GM12878 (cell line): ENCODE measurements at regions not wholly inside any gene's neighbourhood (a gene's known extent, or its start where the extent isn't known, plus 50 kb on each side); places are given as distances from the start of the nearest gene placed in this dataset.

ENCODE experiments used
- ATAC-seq: fragments of 200-7000 bp; cut with Tn5 transposase; 3 replicates; pipeline ENCODE4 v1.9.1; 2020; ENCODE audit warnings: mild to moderate bottlenecking, moderate library complexity
- BruUV-seq: library from RNA; stranded (reverse); fragments of 400-500 nt; replicated peaks from 2 replicates; lab custom pipeline; 2021; lab: Mats Ljungman, UMichigan
- CTCF ChIA-PET: fragments of 300-600 bp; sonication (Branson Sonifier 250); formaldehyde crosslinking; extraction: SDS; loops from one replicate; lab custom pipeline; 2021; ENCODE audit warnings: inconsistent platforms; lab: Yijun Ruan, JAX
- POLR2A ChIA-PET: fragments of 350-600 bp; formaldehyde crosslinking; extraction: SDS; loops from one replicate; lab custom pipeline; 2021; ENCODE audit warnings: inconsistent platforms; lab: Charles Lee
- RAD21 ChIA-PET: fragments of 300-600 bp; sonication (Branson Sonifier 250); formaldehyde crosslinking; loops from one replicate; lab custom pipeline; 2023; ENCODE audit warnings: antibody characterized with exemption; ENCODE audit not compliant: unreplicated experiment; lab: Charles Lee
- SMC1A ChIA-PET: fragments of 300-600 bp; sonication (Branson Sonifier 250); formaldehyde crosslinking; loops from one replicate; lab custom pipeline; 2023; ENCODE audit not compliant: unreplicated experiment, uncharacterized antibody; lab: Charles Lee
- DNase-seq: peaks from one replicate; pipeline ENCODE4 v3.0.0-alpha.2; 2011; ENCODE audit warnings: low read depth, low spot score
- FAIRE-seq: peaks from 3 replicates; lab custom pipeline; 2011; peaks lifted over from hg19 to GRCh38; lab: Jason Lieb, UNC
- H2AFZ ChIP-seq: 2 replicates; pipeline ENCODE4 v1.6.0; 2011; ENCODE audit warnings: low read depth, low read length, control low read depth; ENCODE audit not compliant: control insufficient read depth
- H3K27ac ChIP-seq: 2 replicates; pipeline ENCODE4 v1.5.1; 2011; ENCODE audit warnings: control low read depth; ENCODE audit not compliant: control insufficient read depth, insufficient read depth
- H3K27me3 ChIP-seq, 2 experiments: replicated peaks in 1 of 2; 2 replicates each; pipeline versions ENCODE4 v1.6.0 to v1.6.1; 2011; ENCODE audit warnings: low read length in 1 of 2; ENCODE audit not compliant: control insufficient read depth in 2 of 2, insufficient read depth in 2 of 2
- H3K36me3 ChIP-seq, 2 experiments: 2 replicates each; pipeline ENCODE4 v1.5.1; 2011; ENCODE audit warnings: low read length in 1 of 2; ENCODE audit not compliant: control insufficient read depth in 2 of 2, insufficient read depth in 2 of 2
- H3K4me1 ChIP-seq: 2 replicates; pipeline ENCODE4 v1.6.1; 2011; ENCODE audit warnings: mild to moderate bottlenecking, low read length, moderate library complexity, mixed read lengths; ENCODE audit not compliant: control insufficient read depth, insufficient read depth
- H3K4me2 ChIP-seq: 2 replicates; pipeline ENCODE4 v1.6.0; 2011; ENCODE audit warnings: control low read depth; ENCODE audit not compliant: control insufficient read depth, insufficient read depth
- H3K4me3 ChIP-seq: fragments of 200-600 bp; sonication (generic); 2 replicates; pipeline ENCODE4 v1.5.1; 2016
- H3K79me2 ChIP-seq: 2 replicates; pipeline ENCODE4 v1.6.0; 2011; ENCODE audit warnings: low read length; ENCODE audit not compliant: control insufficient read depth, insufficient read depth
- H3K9ac ChIP-seq: 2 replicates; pipeline ENCODE4 v1.8.0; 2011; ENCODE audit warnings: low read length, control low read depth, mixed read lengths; ENCODE audit not compliant: control insufficient read depth, insufficient read depth
- H3K9me3 ChIP-seq: replicated peaks from 3 replicates; pipeline ENCODE4 v1.5.1; 2011; ENCODE audit warnings: mild to moderate bottlenecking, low read length; ENCODE audit not compliant: control insufficient read depth, insufficient read depth
- H4K20me1 ChIP-seq: 2 replicates; pipeline ENCODE4 v1.6.0; 2011; ENCODE audit not compliant: control insufficient read depth, insufficient read depth
- E4F1 ChIP-seq: fragments of 450-650 bp; IDR thresholded peaks from 2 replicates; pipeline ENCODE4 v1.6.1; 2018; ENCODE audit warnings: borderline replicate concordance, mild to moderate bottlenecking; ENCODE audit not compliant: partially characterized antibody
- NBN ChIP-seq: fragments of 450-650 bp; IDR thresholded peaks from 2 replicates; pipeline ENCODE4 v1.6.1; 2016
- WRNIP1 ChIP-seq: IDR thresholded peaks from 2 replicates; pipeline ENCODE4 v1.6.1; 2011; ENCODE audit warnings: low read depth, low read length, improper control_type of control experiment, borderline replicate concordance
- ZBTB33 ChIP-seq: fragments of 450-650 bp; IDR thresholded peaks from 2 replicates; pipeline ENCODE4 v1.6.1; 2017; ENCODE audit warnings: mild to moderate bottlenecking
- ZBTB40 ChIP-seq: fragments of 450-650 bp; IDR thresholded peaks from 2 replicates; pipeline ENCODE4 v1.6.1; 2016; ENCODE audit warnings: mild to moderate bottlenecking, moderate library complexity, borderline replicate concordance
- in situ Hi-C: fragments of 300-500 bp; cut with MboI; formaldehyde crosslinking; loops from 9 replicates; pipeline ENCODE4 v1.14.3; 2018; ENCODE audit warnings: mixed read lengths
- intact Hi-C: fragments of 100-400 bp; cut with micrococcal nuclease; formaldehyde crosslinking; loops from one replicate; pipeline ENCODE4 v1.14.2; 2022; ENCODE audit not compliant: unreplicated experiment

- H3K4me1 ChIP-seq = no peaks in the 10 kb centered on the region
- H3K36me3 ChIP-seq = no peaks in the 10 kb centered on the region
- DNase-seq (no peak), FAIRE-seq (no peak), ATAC-seq (no peak)
- RAD21 ChIA-PET = no interaction called here
- SMC1A ChIA-PET = no interaction called here
- no peak overlapping the region for H3K27ac ChIP-seq
- CTCF ChIA-PET = no interaction called here
- H3K4me3 ChIP-seq = no peak overlapping the region
- no peaks in the 10 kb centered on the region for H3K9me3 ChIP-seq
- intact Hi-C loops (no loop called here), in situ Hi-C loops (no loop called here)
- TF ChIP-seq NBN = no peak
- no peak for TF ChIP-seq WRNIP1
- TF ChIP-seq ZBTB33 = no peak
- no peak for TF ChIP-seq E4F1
- TF ChIP-seq ZBTB40 = no peak
- no peak overlapping the region for H2AFZ ChIP-seq
- no peaks in the 10 kb centered on the region for H3K27me3 ChIP-seq
- no peaks in the 10 kb centered on the region for H4K20me1 ChIP-seq
- H3K9ac ChIP-seq = no peak overlapping the region
- no peak overlapping the region for H3K4me2 ChIP-seq
- BruUV-seq = no TSS peak
- no peaks in the 10 kb centered on the region for H3K79me2 ChIP-seq
- POLR2A ChIA-PET = no interaction called here
Measured at GRCh38 chr17:52451294-52451861, 292.9 kb upstream of the CA10 start.
